GM15510 (cell line): ENCODE measurements at regions not wholly inside any gene's neighbourhood (a gene's known extent, or its start where the extent isn't known, plus 50 kb on each side); places are given as distances from the start of the nearest gene placed in this dataset.

Experiments
- POLR2A ChIP-seq: IDR thresholded peaks from 3 replicates; pipeline ENCODE4 v1.6.1; 2011; ENCODE audit warnings: borderline replicate concordance; ENCODE audit not compliant: insufficient read length; ENCODE audit errors: extremely low read depth

DNA sequence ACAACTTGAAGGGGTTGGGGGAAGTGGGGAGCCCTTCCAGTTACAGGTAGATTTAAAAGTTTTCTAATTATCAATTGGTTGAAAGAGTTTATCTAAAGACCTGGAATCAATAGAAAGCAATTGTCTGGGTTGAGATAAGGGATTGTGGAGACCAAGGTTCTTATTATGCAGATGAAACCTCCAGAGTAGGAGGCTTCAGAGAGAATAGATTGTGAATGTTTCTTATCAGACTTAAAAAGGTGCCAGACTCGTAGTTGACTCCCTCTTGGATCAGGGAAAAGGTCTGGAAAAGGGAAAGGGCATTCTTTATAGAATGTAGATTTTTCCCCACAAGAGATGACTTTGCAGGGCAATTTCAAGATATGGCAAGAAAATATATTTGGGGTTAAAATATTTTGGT is 100.8 kb downstream of the GADD45G start:
- no peak for TF ChIP-seq POLR2A

DNA sequence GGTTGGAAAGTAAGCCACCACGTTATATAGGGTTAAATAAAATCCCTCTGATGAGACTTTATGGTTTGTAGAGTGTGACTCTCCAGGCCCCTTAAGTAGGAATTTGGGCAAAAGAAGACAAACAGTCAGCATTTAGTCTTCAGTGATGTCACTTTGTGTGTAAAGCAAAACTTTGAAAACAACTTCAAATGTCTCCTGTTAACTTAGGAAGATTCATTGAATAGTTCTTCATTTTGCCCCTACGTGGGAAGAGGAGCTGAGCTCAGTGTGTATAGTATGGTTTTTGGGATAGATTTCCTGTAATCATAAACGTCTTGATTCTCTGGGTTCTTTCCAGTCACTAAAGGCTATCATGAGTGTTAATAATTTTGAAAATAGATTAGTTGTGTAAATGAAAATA is 101.3 kb downstream of the GADD45G start:
- no peak for TF ChIP-seq POLR2A

DNA sequence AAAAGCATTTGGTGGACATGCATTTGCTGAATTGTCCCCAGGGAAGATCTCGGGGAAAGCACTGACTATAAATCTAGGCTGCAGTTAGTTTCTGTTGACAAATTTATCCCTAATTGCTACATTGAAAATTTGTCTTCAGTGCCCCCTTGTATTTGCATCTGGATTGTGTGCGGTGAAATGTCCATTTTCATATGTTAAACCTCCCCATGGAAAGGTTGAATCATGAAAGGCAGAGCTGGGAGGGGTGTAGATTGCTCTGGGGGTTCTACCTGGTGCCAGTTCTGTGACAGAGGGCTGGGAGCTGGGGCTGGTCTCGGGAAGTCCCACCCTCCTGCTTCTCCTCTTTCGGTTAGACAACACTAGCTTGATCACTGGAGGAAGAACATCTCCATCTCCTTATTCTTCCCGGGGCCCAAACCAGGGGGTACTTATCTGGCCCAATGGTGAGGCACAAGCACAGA is 101.9 kb downstream of the GADD45G start:
- no peak for TF ChIP-seq POLR2A

- no peak for TF ChIP-seq POLR2A
Measured at GRCh38 chr9:89710697-89711096, 105.9 kb downstream of the GADD45G start.

DNA sequence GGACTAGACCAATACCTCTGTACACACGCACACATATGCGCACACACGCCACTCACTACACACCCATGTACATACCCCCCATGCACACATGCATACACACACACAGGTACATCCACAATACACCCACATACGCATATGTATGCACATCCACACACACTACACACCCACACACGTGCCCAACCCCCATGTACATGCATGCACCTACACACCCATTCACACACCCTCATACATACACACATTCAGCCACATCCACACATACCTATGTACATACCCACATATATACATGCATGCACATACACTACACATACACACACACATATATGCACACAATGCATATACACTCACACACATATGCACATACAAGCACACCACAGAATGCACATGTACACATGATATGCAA is 107.1 kb downstream of the GADD45G start:
- TF ChIP-seq POLR2A, result no peak

- no peak for TF ChIP-seq POLR2A
Measured at GRCh38 chr9:89712283-89712682, 107.5 kb downstream of the GADD45G start.

GRCh38 chr9:89714321-89714720 is 109.5 kb downstream of the GADD45G start:
- no peak for TF ChIP-seq POLR2A

- TF ChIP-seq POLR2A, result no peak
Measured at GRCh38 chr9:89715318-89715858, 110.6 kb downstream of the GADD45G start.

GRCh38 chr9:89715881-89716280 is 111.1 kb downstream of the GADD45G start:
- no peak for TF ChIP-seq POLR2A

DNA sequence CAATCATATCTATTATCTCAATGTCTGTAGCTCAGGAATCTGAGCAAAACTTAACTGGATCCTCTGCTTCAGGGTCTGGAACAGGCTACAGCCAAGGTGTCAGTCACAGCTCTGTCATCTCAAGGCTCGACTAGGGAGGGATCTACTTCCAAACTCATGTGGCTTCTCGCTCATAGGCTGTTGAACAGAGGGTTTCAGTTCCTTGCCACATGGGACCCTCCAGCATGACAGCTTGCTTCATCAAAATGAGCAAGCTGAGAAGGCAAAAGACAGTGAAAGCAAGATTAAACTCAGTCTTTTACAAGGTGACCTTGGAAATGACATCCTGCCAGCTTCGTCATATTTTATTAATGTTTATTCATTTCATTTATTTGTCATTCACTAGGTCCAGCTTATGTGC is 111.7 kb downstream of the GADD45G start:
- TF ChIP-seq POLR2A, result no peak

DNA sequence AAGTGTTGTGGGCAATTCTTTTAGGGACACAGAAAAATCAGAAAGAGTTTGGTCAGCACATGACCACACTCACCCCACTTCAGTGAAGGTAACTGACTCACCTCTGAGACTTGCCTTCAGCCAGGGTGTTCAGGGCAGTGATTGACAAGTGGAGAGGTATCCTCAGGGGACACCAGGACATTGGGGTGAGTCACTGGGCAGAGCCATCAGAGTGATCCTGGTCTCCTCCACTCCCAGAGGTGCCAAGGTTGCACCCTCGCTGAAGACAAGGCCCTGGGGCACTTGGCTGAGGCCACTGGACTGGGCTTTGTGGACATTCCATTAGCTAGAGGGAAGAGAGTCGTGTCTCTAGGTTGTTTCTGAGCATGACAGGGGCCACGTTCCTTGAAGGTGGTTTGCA is 113.4 kb downstream of the GADD45G start:
- TF ChIP-seq POLR2A, result no peak

DNA sequence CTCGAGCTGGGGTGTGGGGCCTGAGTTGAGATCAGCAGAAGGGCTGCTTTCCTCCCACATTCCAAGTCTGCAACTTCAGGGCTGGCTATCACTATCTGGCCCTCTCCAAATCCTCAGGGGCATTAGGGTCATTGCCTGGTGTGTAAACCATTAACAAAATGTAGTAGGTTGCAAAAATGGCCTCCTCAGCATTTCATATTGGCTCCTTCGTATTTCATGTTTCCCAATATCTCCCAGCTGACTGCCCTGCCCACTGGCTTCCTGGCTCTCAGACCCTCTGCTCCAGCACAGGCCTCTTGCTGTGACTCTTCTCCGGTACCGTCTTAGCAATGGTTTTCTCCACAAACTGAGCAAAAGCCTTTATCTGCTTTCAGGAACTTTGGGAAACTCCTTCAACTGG is 113.8 kb downstream of the GADD45G start:
- no peak for TF ChIP-seq POLR2A

- no peak for TF ChIP-seq POLR2A
Measured at GRCh38 chr9:89719202-89719601, 114.4 kb downstream of the GADD45G start.

- TF ChIP-seq POLR2A, result no peak
Measured at GRCh38 chr9:89720696-89721175, 115.9 kb downstream of the GADD45G start.

GRCh38 chr9:89721176-89721700 is 116.4 kb downstream of the GADD45G start:
- no peak for TF ChIP-seq POLR2A

DNA sequence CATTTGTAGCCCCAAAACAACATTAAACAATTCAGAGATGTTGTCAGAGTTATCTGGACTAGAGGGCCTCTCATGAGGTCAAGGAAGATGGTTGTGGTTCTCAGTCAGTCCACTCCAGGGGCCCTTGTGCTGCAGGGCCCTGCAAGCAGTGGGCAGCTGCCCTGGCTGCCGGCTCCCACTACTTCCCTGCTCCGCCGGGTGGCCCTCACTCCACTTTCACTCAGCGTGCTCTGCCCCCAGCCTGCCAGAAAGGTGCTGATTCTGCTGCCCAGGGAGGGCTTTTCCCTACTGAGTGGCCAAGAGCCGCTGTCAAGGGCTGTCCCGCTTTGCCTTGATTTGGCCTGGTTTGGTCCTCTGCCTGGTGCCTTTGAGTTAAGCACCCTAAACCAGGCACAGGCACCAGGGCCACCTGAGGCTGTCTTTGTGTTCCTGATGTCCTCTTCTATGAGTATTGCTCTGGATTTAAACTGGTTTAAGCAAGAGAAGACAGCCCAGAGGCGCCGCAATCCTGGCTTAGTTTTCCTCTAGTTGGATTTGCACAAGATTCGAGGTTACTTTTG is 117.2 kb downstream of the GADD45G start:
- TF ChIP-seq POLR2A, result no peak
